ENCODE measurements at regions not wholly inside any gene's neighbourhood (a gene's known extent, or its start where the extent isn't known, plus 50 kb on each side); places are given as distances from the start of the nearest gene placed in this dataset.
"Not testable (repeated sequence)": the region's sequence is repeated elsewhere in the genome, so short reads cannot be mapped to it uniquely, and the experiment has no call there.

DNA sequence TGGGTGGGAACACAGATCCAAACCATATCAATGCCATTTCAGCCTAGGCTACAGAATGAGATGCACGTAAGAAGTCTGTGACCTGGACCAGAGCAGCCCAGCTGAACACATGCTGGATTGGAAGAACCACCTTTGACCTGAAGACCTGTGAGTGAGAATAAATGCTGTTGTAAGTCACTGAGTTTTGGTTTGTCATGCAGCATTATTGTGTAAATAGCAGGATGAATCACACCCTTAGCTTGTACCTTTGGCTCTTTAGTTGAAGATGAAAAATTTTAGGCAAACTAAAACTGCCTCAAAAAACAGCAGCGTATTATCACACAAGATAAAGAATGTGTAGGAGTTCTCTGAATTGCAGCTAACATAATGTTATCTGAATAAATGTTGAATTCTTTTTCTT is 199.4 kb upstream of the LRIG3 start:
- no peak for DNase-seq (ENCODE audit: low spot score)
- in situ Hi-C loops (cut with MboI; ENCODE audit: low sequenced_read_pairs, unreplicated experiment) = no loop called here
- TF ChIP-seq, protein P1, sequence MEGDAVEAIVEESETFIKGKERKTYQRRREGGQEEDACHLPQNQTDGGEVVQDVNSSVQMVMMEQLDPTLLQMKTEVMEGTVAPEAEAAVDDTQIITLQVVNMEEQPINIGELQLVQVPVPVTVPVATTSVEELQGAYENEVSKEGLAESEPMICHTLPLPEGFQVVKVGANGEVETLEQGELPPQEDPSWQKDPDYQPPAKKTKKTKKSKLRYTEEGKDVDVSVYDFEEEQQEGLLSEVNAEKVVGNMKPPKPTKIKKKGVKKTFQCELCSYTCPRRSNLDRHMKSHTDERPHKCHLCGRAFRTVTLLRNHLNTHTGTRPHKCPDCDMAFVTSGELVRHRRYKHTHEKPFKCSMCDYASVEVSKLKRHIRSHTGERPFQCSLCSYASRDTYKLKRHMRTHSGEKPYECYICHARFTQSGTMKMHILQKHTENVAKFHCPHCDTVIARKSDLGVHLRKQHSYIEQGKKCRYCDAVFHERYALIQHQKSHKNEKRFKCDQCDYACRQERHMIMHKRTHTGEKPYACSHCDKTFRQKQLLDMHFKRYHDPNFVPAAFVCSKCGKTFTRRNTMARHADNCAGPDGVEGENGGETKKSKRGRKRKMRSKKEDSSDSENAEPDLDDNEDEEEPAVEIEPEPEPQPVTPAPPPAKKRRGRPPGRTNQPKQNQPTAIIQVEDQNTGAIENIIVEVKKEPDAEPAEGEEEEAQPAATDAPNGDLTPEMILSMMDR (IDR thresholded peaks at IDR 0.05; ENCODE audit: borderline replicate concordance, control extremely low read depth, extremely low read depth, insufficient read depth, missing control alignments) = no peak

DNA sequence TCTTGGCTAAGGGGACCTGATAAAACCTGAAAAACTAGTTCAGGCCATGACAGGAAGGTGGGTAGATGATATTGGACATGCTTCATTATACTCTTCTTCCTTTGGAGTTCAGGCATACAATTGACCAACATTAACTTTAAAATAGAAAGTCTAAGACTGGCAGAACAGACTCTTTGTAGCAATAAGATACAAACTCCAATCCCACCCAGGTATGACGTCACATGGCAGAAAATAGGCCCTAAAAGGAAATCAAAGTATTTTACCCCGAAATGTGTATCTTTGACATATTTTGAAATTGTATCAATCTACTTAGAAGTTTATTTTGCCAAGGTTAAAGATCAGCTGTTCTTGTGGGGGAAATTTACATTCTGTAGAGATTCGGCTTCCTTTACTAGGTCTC is 198.1 kb upstream of the LRIG3 start:
- no peak for DNase-seq (ENCODE audit: low spot score)
- in situ Hi-C loops (cut with MboI; ENCODE audit: low sequenced_read_pairs, unreplicated experiment) = no loop called here
- TF ChIP-seq, protein P1 (IDR thresholded peaks at IDR 0.05; ENCODE audit: borderline replicate concordance, control extremely low read depth, extremely low read depth, insufficient read depth, missing control alignments) = no peak

DNA sequence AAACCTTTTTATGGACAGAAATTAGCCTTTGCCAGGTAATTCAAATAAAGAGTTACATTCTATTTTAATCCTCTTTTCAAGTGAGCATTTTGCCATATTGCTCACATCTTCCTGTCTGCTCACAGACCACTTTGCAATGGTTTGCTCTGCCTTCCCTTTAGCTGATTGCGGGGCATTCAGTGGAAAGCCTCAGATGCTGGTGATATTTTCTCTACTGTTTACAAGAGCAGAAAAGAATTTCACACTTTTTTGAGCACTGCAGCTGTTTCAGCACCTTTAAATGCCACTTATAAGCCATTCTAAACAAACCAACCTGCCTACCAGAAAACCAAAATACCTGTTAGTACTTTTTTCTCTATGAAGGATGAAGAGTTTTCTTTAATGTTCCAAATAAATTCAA is 195.7 kb upstream of the LRIG3 start:
- in situ Hi-C loops (cut with MboI; ENCODE audit: low sequenced_read_pairs, unreplicated experiment) = no loop called here
- DNase-seq (ENCODE audit: low spot score) = no peak
- TF ChIP-seq, protein P1 (IDR thresholded peaks at IDR 0.05; ENCODE audit: borderline replicate concordance, control extremely low read depth, extremely low read depth, insufficient read depth, missing control alignments) = no peak

DNA sequence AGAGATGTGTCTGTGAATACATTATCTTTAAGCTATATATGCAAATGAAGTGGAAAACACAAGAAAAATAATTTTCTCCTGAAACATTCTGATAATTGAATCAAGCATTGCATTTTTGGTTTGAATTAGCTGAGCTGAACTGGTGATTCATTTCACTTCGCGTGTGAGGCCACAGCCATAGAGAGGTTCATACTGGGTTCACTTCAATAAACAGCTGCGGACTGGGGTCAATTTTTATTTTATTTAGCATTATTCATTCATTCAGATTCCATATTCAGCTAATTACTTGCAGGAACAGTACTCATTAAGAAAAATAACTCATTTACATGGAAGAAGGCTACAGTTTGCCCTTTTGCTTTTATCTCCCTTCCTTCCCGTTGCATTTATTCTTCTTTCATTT is 195.2 kb upstream of the LRIG3 start:
- in situ Hi-C loops (cut with MboI; ENCODE audit: low sequenced_read_pairs, unreplicated experiment) = no loop called here
- TF ChIP-seq, protein P1 (IDR thresholded peaks at IDR 0.05; ENCODE audit: borderline replicate concordance, control extremely low read depth, extremely low read depth, insufficient read depth, missing control alignments) = no peak
- no peak for DNase-seq (ENCODE audit: low spot score)

DNA sequence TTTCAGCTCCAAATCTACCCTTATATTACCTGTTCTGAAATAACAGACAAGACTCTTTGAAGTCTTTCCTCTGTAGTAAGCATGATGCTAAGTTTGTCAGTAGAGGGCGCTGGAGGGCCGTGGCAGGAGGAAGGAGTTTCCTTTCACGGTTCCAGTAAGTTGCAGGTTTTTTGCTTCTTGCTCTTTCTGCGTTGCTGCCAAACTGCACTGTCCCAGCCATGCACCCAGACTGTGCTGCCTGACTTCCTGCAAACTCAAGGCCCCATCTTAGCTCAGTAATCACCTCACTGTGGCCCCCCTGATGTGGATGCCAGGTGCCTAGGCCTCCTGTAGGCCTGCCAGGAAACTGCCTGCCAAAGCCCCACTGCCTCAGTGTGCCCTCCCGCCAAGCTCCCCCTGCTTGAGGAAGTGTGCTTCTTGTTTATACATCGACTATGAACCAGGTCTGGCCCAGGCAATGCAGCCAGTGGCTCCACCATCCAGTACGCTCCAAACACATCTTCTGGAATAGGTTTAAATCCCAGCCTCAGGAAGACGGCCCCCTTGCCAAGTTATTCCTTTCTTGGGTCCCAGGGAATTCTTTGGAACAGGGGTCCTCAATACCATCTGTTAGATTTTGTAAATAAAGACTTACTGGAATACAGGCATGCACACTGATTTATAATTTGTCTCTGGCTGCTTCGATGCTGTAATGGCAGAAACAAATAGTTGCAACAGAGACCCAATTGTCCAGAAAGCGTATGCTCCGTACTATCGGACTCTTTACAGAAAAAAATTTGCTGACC is 193.7 kb upstream of the LRIG3 start:
- in situ Hi-C loops (cut with MboI; ENCODE audit: low sequenced_read_pairs, unreplicated experiment) = no loop called here
- TF ChIP-seq, protein P1 (IDR thresholded peaks at IDR 0.05; ENCODE audit: borderline replicate concordance, control extremely low read depth, extremely low read depth, insufficient read depth, missing control alignments) = peak; percentile 84
- DNase-seq (ENCODE audit: low spot score) = peak; percentile 51

DNA sequence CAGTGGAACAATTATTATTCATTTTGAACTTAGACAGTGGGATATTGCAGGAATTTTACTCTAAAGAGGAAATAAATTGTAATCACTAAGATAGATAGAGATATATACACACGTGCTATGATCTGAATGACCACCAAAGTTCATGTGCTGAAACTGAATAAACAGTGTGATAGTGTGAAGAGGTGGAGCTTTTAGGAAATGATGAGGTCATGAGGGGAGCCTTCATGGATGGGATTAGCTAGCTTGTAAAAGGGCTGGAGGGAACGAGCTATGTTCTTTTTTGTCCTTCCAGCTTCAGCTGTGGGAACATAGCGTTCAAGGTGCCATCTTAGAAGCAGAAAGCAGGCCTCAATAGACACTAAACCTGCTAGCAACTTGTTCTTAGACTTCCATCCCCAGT is 191.5 kb upstream of the LRIG3 start:
- TF ChIP-seq, protein P1 (IDR thresholded peaks at IDR 0.05; ENCODE audit: borderline replicate concordance, control extremely low read depth, extremely low read depth, insufficient read depth, missing control alignments) = no peak
- in situ Hi-C loops (cut with MboI; ENCODE audit: low sequenced_read_pairs, unreplicated experiment) = no loop called here
- no peak for DNase-seq (ENCODE audit: low spot score)

DNA sequence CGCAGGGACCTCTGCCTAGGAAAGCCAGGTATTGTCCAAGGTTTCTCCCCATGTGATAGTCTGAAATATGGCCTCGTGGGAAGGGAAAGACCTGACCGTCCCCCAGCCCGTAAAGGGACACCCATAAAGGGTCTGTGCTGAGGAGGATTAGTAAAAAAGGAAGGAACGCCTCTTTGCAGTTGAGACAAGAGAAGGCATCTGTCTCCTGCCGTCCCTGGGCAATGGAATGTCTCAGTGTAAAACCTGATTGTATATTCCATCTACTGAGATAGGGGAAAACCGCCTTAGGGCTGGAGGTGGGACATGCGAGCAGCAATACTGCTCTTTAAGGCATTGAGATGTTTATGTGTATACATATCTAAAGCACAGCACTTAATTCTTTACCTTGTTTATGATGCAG is 188.2 kb upstream of the LRIG3 start:
- not testable (repeated sequence) for DNase-seq (ENCODE audit: low spot score)

More for the DNA sequence above, 188.2 kb upstream of the LRIG3 start:
- in situ Hi-C loops (cut with MboI; ENCODE audit: low sequenced_read_pairs, unreplicated experiment) = not testable (repeated sequence)
